GM18520 (cell line): ENCODE measurements at regions not wholly inside any gene's neighbourhood (a gene's known extent, or its start where the extent isn't known, plus 50 kb on each side); places are given as distances from the start of the nearest gene placed in this dataset.

ENCODE experiments used
- ATAC-seq: cut with Tn5 transposase; IDR thresholded peaks from one replicate; pipeline ENCODE4 v1.9.1; 2021; ENCODE audit not compliant: unreplicated experiment

GRCh38 chr3:59653405-59654122 is 603.7 kb upstream of the CFAP20DC start:
- no peak for ATAC-seq

GRCh38 chr3:59644479-59645402 is 594.9 kb upstream of the CFAP20DC start:
- no peak for ATAC-seq

- ATAC-seq, result no peak
Measured at GRCh38 chr3:59641169-59641899, 591.5 kb upstream of the CFAP20DC start.

- no peak for ATAC-seq
Measured at GRCh38 chr3:59632760-59633573, 583.1 kb upstream of the CFAP20DC start.

GRCh38 chr3:59631482-59631881 is 581.7 kb upstream of the CFAP20DC start:
- no peak for ATAC-seq

GRCh38 chr3:59621037-59621436 is 571.2 kb upstream of the CFAP20DC start:
- no peak for ATAC-seq

GRCh38 chr3:59620325-59620724 is 570.5 kb upstream of the CFAP20DC start:
- ATAC-seq, result no peak

- ATAC-seq, result no peak
Measured at GRCh38 chr3:59612444-59612715, 562.6 kb upstream of the CFAP20DC start.

- no peak for ATAC-seq
Measured at GRCh38 chr3:59611649-59612443, 562.0 kb upstream of the CFAP20DC start.

- ATAC-seq, result no peak
Measured at GRCh38 chr3:59609657-59610348, 560.0 kb upstream of the CFAP20DC start.

- ATAC-seq, result no peak
Measured at GRCh38 chr3:59608356-59608755, 558.5 kb upstream of the CFAP20DC start.

GRCh38 chr3:59607656-59608055 is 557.8 kb upstream of the CFAP20DC start:
- no peak for ATAC-seq

- no peak for ATAC-seq
Measured at GRCh38 chr3:59606638-59607266, 556.9 kb upstream of the CFAP20DC start.

GRCh38 chr3:59605944-59606534 is 556.2 kb upstream of the CFAP20DC start:
- no peak for ATAC-seq

- ATAC-seq, result no peak
Measured at GRCh38 chr3:59605318-59605717, 555.5 kb upstream of the CFAP20DC start.

GRCh38 chr3:59601486-59601885 is 551.7 kb upstream of the CFAP20DC start:
- no peak for ATAC-seq

- no peak for ATAC-seq
Measured at GRCh38 chr3:59600631-59601030, 550.8 kb upstream of the CFAP20DC start.

GRCh38 chr3:59596741-59597140 is 546.9 kb upstream of the CFAP20DC start:
- ATAC-seq, result no peak

- ATAC-seq, result no peak
Measured at GRCh38 chr3:59595830-59596229, 546.0 kb upstream of the CFAP20DC start.
